GDM1 (cell line): ENCODE measurements at regions not wholly inside any gene's neighbourhood (a gene's known extent, or its start where the extent isn't known, plus 50 kb on each side); places are given as distances from the start of the nearest gene placed in this dataset.
"Not testable (repeated sequence)": the region's sequence is repeated elsewhere in the genome, so short reads cannot be mapped to it uniquely, and the experiment has no call there.

Source experiments
- DNase-seq: peaks from one replicate; lab custom pipeline; 2025; lab: John Stamatoyannopoulos, UW

- no peak for DNase-seq
Measured at GRCh38 chr1:187718527-187718926, 889.8 kb downstream of the PLA2G4A start.

DNA sequence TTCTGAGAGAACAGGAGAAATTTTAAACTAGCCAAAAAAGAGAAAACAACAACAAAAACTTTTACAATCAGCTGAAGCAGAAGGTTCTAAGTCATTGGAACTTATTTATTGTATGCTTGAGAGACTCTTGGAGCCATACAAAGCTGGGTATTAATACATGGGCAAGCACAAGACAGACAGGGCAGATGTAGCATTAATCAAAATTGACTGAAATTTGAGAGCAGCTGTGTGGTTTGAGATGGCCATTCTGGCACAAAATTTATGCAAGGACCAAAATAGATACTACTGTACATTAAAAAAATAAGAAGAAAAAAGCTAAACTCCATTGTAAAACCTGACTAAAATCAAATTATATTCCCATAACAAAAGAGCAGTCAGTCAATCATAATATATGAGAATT, 892.5 kb downstream of the PLA2G4A start:
- no peak for DNase-seq

DNA sequence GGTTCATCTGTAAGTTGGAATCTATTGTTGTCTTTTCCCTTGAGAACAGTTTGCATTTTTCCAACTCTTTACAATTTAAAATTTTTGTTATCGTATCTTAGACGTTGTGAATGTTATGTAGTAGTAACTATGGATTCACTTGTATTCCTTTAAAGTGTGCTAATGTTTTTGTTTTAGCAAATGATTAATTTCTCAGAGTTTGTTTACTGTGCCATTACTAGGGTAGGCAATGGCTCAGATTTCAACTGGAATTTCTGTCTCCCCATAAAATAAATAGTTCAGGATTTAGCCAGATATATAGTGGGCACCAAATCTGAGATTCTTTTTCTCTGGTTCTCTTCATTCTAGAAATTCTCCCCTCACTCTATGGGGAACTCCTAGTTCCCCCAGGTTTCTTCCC, 896.5 kb downstream of the PLA2G4A start:
- DNase-seq: no peak

DNA sequence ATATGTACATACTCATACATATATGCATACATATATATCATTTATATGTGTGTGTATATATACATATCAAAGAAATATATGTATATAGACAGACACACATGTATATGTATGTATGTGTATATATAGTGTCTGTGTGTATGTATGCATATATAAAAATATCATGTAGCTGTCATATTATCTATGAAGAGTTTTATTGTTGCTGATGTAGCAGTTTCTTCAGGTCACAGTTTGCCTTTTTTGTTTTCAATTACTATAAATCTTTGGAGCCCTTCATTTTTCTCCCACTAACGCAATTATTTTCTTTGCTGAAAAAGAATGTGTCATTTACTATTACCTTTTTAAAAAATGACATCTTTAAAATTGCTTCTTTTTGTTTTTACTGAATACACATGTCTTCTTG, 904.5 kb downstream of the PLA2G4A start:
- DNase-seq: no peak

DNA sequence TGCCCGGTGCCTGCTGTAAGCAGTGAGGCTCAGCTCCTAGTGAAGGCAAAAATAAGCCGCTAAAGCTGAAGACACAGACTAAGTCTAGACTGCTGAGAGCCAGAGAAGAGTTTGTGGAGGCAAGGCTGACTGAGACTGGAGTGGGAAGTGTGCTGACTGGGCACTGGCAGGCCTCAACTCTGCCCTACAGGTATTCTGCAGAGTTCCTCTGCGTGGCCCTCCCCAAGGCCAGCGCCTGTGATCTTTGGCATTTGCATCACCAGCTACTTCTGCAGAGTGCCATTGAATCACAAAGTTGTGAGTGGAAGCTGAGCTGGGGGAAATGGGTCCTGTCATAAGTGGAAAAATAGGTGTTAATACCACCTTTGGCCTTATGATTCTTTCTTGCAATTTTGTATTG, 905.7 kb downstream of the PLA2G4A start:
- no peak for DNase-seq

- no peak for DNase-seq
Measured at GRCh38 chr1:187744665-187745064, 915.9 kb downstream of the PLA2G4A start.

- no peak for DNase-seq
Measured at GRCh38 chr1:187755536-187755935, 926.8 kb downstream of the PLA2G4A start.

- DNase-seq: not testable (repeated sequence)
Measured at GRCh38 chr1:187756684-187757083, 927.9 kb downstream of the PLA2G4A start.

GRCh38 chr1:187759825-187760333, 931.1 kb downstream of the PLA2G4A start:
- DNase-seq: no peak

DNA sequence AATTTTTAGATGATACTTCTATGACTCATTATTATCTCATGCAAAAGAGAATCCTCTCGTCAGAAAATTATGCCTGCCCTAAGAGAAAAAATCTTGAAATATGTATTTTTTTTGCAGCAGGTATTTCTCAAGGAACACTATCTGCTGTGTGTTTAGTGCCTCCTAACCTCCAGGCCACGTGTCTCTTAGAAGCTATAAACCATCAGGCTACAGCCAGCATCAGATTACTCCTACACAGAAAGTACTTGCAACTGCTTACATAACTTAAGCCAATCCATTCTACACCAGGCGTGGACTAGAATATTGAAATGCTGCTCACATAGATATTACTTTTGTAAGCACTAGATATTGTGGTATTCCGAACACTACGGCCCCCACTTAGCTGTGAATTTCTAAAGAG, 933.4 kb downstream of the PLA2G4A start:
- DNase-seq: no peak

GRCh38 chr1:187763465-187763864, 934.7 kb downstream of the PLA2G4A start:
- no peak for DNase-seq

DNA sequence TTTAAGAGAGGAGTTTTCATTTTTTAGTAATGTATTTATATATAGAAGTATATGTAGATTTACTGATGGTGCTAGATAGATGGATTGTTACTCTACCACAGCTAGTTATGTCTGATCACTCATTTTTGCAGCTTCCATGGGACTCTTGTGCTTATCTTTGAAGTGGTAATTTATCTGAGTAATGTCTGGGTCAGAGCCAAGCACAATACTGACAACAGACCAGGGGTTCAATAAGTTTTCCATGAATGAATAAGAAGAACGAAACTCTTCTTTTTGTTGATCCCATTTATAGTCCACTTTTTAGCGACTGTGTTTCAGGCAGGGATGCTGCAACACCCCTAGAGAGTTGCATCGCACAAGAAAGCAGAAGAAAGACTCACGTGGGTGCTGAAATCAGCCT, 935.2 kb downstream of the PLA2G4A start:
- DNase-seq: no peak

- no peak for DNase-seq
Measured at GRCh38 chr1:187771396-187771795, 942.6 kb downstream of the PLA2G4A start.

GRCh38 chr1:187773168-187773567, 944.4 kb downstream of the PLA2G4A start:
- DNase-seq: no peak

- no peak for DNase-seq
Measured at GRCh38 chr1:187787736-187788135, 959.0 kb downstream of the PLA2G4A start.

GRCh38 chr1:187788718-187789117, 960.0 kb downstream of the PLA2G4A start:
- no peak for DNase-seq

GRCh38 chr1:187790724-187791123, 962.0 kb downstream of the PLA2G4A start:
- DNase-seq: no peak

DNA sequence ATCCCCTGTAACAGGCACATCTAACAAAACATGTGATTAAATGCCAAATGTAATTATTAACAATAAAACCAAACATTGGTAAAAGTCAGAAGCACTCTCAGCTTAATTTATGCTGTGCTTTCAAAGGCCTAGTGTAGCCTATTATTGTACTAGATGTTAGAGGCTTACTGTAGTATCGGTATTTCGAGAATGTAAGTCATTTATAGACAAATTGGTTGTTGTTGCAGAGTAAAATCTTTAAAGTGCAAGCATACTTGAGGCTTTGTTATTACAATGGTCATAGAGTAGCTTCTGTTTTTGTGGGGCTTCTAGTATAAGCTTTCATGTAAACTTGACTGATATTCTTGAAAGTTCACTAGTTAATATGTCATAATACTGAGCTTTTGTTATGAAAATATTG, 965.8 kb downstream of the PLA2G4A start:
- DNase-seq: no peak

DNA sequence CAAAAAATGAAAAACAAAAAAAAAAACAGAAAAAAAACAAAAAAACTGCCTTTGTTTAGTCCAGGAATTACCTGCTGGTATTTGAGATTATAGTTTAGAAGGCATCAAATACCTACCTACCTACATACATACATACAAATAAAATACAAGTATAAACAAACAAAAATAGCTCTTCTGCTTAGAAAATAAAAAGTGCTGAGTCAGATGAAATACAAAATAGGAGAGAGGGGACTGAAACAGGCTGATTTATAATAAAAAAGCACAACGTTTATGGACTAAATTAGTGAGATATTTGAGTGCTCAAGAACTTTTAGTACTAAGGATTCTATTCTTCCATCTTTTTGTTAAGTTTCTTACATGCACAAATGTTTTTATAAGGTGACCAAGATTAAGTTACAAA, 980.8 kb downstream of the PLA2G4A start:
- no peak for DNase-seq

DNA sequence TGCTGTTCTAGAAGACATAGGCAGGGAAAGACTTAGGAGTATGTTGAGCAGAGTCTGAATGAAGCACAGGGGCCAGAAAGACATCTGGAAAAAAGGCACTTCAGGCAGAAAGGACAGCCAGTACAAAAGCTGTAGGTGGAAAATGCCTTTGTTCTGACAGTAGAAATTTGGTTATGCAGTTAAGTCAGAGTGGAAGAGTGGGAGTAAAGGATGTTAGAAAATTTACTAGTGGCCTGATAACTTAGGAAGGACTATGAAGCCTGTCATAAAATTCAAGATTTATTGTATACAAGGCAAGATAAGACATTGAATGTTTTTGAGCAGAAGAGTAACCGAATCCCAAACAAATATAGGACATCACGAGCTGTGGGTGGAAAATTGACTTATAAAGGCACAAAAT, 987.9 kb downstream of the PLA2G4A start:
- DNase-seq: no peak

- DNase-seq: no peak
Measured at GRCh38 chr1:187817782-187818181, 989.0 kb downstream of the PLA2G4A start.

- DNase-seq: no peak
Measured at GRCh38 chr1:187819086-187819485, 990.3 kb downstream of the PLA2G4A start.

GRCh38 chr1:187836557-187836956, 1007.8 kb downstream of the PLA2G4A start:
- no peak for DNase-seq

DNA sequence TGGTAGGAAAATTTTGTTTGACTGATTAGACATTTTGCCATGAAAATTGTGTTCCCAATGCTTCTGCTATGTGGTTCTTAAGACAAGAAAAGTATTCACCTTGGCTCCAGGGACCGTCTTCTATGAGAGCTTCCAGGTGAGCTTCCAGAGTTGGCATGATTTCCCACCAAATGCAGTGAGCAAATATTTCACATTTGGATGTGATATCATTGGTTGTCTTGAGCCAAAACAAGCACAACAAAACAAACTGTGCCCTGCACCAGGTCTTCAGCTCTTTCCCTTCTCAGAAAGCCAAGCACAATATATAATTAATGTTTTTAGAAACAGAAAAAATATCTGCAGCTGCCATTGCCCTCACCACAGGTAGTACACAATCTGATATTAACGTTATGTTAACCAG, 1009.0 kb downstream of the PLA2G4A start:
- DNase-seq: no peak
